ENCODE measurements at regions not wholly inside any gene's neighbourhood (a gene's known extent, or its start where the extent isn't known, plus 50 kb on each side); places are given as distances from the start of the nearest gene placed in this dataset.

DNA sequence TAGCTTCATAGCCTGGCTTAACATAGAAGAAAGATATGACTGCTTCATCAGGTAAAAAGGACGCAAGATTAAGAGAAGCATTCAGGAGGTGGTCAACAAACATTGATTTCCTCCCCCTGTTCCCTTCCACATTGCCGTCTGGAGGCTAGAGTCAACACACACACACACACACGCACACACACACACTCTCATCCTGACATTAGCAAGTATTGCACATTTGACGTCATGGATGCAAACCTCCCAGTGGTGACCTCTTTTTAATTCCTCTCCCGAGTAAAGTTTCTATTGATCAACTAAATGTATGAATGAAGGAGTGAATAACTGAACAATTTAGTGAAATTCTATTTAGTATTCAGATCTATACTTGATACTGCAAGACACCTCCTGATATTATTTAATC is 332.8 kb downstream of the ELAVL2 start:
- TF ChIP-seq, protein P1, sequence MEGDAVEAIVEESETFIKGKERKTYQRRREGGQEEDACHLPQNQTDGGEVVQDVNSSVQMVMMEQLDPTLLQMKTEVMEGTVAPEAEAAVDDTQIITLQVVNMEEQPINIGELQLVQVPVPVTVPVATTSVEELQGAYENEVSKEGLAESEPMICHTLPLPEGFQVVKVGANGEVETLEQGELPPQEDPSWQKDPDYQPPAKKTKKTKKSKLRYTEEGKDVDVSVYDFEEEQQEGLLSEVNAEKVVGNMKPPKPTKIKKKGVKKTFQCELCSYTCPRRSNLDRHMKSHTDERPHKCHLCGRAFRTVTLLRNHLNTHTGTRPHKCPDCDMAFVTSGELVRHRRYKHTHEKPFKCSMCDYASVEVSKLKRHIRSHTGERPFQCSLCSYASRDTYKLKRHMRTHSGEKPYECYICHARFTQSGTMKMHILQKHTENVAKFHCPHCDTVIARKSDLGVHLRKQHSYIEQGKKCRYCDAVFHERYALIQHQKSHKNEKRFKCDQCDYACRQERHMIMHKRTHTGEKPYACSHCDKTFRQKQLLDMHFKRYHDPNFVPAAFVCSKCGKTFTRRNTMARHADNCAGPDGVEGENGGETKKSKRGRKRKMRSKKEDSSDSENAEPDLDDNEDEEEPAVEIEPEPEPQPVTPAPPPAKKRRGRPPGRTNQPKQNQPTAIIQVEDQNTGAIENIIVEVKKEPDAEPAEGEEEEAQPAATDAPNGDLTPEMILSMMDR (IDR thresholded peaks at IDR 0.05; ENCODE audit: insufficient read depth, low read length, poor library complexity, severe bottlenecking), result no peak
- TF ChIP-seq EZH2phosphoT487 (conservative IDR thresholded peaks at IDR 0.05; ENCODE audit: low read length), result no peak

Data from SU-DHL-6 (cell line).